OCI-LY7 (cell line): ENCODE measurements at regions not wholly inside any gene's neighbourhood (a gene's known extent, or its start where the extent isn't known, plus 50 kb on each side); places are given as distances from the start of the nearest gene placed in this dataset.

ENCODE experiments used
- BruUV-seq: library from RNA; stranded (reverse); fragments of 400-500 nt; replicated peaks from 2 replicates; lab custom pipeline; 2021; lab: Mats Ljungman, UMichigan
- CTCF ChIA-PET: fragments of 300-600 bp; sonication (Branson Sonifier 250); formaldehyde crosslinking; loops from one replicate; lab custom pipeline; 2022; ENCODE audit warnings: antibody characterized with exemption; ENCODE audit not compliant: unreplicated experiment; lab: Charles Lee
- POLR2A ChIA-PET: fragments of 300-600 bp; sonication (Branson Sonifier 250); formaldehyde crosslinking; loops from one replicate; lab custom pipeline; 2022; ENCODE audit warnings: antibody characterized with exemption; lab: Charles Lee
- DNase-seq: peaks from one replicate; pipeline ENCODE4 v3.0.0-alpha.2; 2015; ENCODE audit warnings: low spot score
- H2AFZ ChIP-seq: fragments of 200-600 bp; sonication (generic), shearing (Covaris generic); 2 replicates; pipeline ENCODE4 v1.6.1; 2014; ENCODE audit warnings: mild to moderate bottlenecking, antibody characterized with exemption, low read length, moderate library complexity
- H3K27ac ChIP-seq: fragments of 200-600 bp; sonication (generic); 2 replicates; pipeline ENCODE4 v1.5.1; 2014; ENCODE audit warnings: mixed run types, low read depth, mild to moderate bottlenecking, moderate library complexity, low read length, inconsistent platforms; ENCODE audit not compliant: poor library complexity, severe bottlenecking
- H3K36me3 ChIP-seq: fragments of 200-600 bp; sonication (generic); 2 replicates; pipeline ENCODE4 v1.6.1; 2014; ENCODE audit warnings: mild to moderate bottlenecking, antibody characterized with exemption, low read length, moderate library complexity, mixed read lengths; ENCODE audit not compliant: insufficient read depth
- H3K4me1 ChIP-seq: fragments of 200-600 bp; sonication (generic); 2 replicates; pipeline ENCODE4 v1.5.1; 2014; ENCODE audit warnings: mild to moderate bottlenecking, low read length; ENCODE audit not compliant: insufficient read depth, poor library complexity, severe bottlenecking
- H3K4me2 ChIP-seq: fragments of 200-600 bp; sonication (generic); 2 replicates; pipeline ENCODE4 v1.6.1; 2014; ENCODE audit warnings: mild to moderate bottlenecking, low read length
- H3K4me3 ChIP-seq: fragments of 200-600 bp; sonication (generic); 2 replicates; pipeline ENCODE4 v1.5.1; 2014; ENCODE audit warnings: mild to moderate bottlenecking, low read depth, low read length; ENCODE audit not compliant: poor library complexity, severe bottlenecking
- H3K79me2 ChIP-seq: fragments of 200-600 bp; sonication (generic); 2 replicates; pipeline ENCODE4 v1.6.1; 2016; ENCODE audit warnings: low read depth, mild to moderate bottlenecking, low read length, moderate library complexity, mixed read lengths; ENCODE audit not compliant: insufficient read depth
- H3K9me2 ChIP-seq: fragments of 200-600 bp; sonication (generic); 2 replicates; pipeline ENCODE4 v1.6.1; 2016; ENCODE audit warnings: mild to moderate bottlenecking, low read length, mixed read lengths; ENCODE audit not compliant: insufficient read depth
- H3K9me3 ChIP-seq: fragments of 200-600 bp; sonication (generic); 2 replicates; pipeline ENCODE4 v1.6.1; 2014; ENCODE audit warnings: mild to moderate bottlenecking, mixed run types, low read length, mixed read lengths
- H4K20me1 ChIP-seq: fragments of 200-600 bp; sonication (generic); 2 replicates; pipeline ENCODE4 v1.6.1; 2014; ENCODE audit warnings: mild to moderate bottlenecking, antibody characterized with exemption, low read length, moderate library complexity, mixed read lengths; ENCODE audit not compliant: insufficient read depth
- CTCF ChIP-seq: fragments of 200-600 bp; sonication (generic); conservative IDR thresholded peaks from 2 replicates; pipeline ENCODE4 v1.5.1; 2014; ENCODE audit warnings: mild to moderate bottlenecking, antibody characterized with exemption, low read length, moderate library complexity, mixed read lengths
- EZH2phosphoT487 ChIP-seq: fragments of 200-600 bp; sonication (generic); IDR thresholded peaks from 2 replicates; pipeline ENCODE4 v1.6.1; 2018; ENCODE audit warnings: low read depth, borderline replicate concordance, mild to moderate bottlenecking, mixed run types, antibody characterized with exemption, low read length, moderate library complexity, mixed read lengths
- intact Hi-C: fragments of 100-400 bp; cut with micrococcal nuclease; formaldehyde crosslinking; loops from one replicate; pipeline ENCODE4 v1.10.0; 2022; ENCODE audit not compliant: unreplicated experiment

DNA sequence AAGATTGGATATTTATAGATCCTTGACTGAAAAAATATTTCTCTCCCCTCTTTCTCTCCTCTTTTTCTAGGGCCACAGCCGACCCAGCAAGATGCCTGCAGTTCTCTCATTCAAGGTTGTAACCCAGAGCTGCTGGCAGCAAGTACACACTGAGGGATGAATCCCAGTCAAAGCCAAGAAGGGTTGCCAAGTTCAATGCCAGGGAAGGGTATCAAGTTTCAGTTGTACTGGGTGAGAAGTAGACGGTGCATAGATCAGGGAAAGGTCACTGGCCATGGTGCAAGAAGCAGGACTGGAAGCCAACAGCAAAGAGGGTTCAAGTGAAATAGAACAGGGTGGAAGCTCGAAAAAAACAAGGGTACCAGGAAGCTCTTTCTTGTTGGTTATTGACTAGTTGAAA is 170.2 kb downstream of the NRP2 start:
- intact Hi-C loops, result no loop called here
- TF ChIP-seq CTCF (no peak), EZH2phosphoT487 (no peak)
- H3K9me2 ChIP-seq, result no peaks in the 10 kb centered on the region
- H3K36me3 ChIP-seq, result no peaks in the 10 kb centered on the region
- H2AFZ ChIP-seq, result no peak overlapping the region
- no peaks in the 10 kb centered on the region for H3K4me1 ChIP-seq
- H3K4me3 ChIP-seq, result no peak overlapping the region
- no peak overlapping the region for H3K4me2 ChIP-seq
- H3K9me3 ChIP-seq, result no peaks in the 10 kb centered on the region
- no peak for DNase-seq
- ChIA-PET CTCF (no interaction called here), POLR2A (interaction anchor here (1.3 kb wide), 1 partner anchor 18 kb away, joined by 4 read pairs; no protein-coding TSS in a partner anchor)
- H3K79me2 ChIP-seq, result no peaks in the 10 kb centered on the region
- H4K20me1 ChIP-seq, result no peaks in the 10 kb centered on the region
- no peak overlapping the region for H3K27ac ChIP-seq
- no TSS peak for BruUV-seq

GRCh38 chr2:205850611-205851010 is 168.3 kb downstream of the NRP2 start:
- ChIA-PET POLR2A (no interaction called here), CTCF (no interaction called here)
- Histone ChIP-seq H3K9me3 (no peaks in the 10 kb centered on the region), H3K4me1 (no peaks in the 10 kb centered on the region), H3K79me2 (no peaks in the 10 kb centered on the region), H4K20me1 (no peaks in the 10 kb centered on the region), H3K4me3 (no peak overlapping the region), H3K4me2 (no peak overlapping the region), H3K36me3 (no peaks in the 10 kb centered on the region), H2AFZ (no peak overlapping the region), H3K27ac (no peak overlapping the region), H3K9me2 (no peaks in the 10 kb centered on the region)
- intact Hi-C loops, result no loop called here
- TF ChIP-seq CTCF (no peak), EZH2phosphoT487 (no peak)
- no peak for DNase-seq
- BruUV-seq, result no TSS peak

- BruUV-seq, result no TSS peak
- Histone ChIP-seq H3K9me2 (no peaks in the 10 kb centered on the region), H2AFZ (no peak overlapping the region), H3K79me2 (no peaks in the 10 kb centered on the region), H3K4me3 (no peak overlapping the region), H3K27ac (no peak overlapping the region), H3K4me1 (no peaks in the 10 kb centered on the region), H3K4me2 (no peak overlapping the region), H4K20me1 (no peaks in the 10 kb centered on the region), H3K9me3 (no peaks in the 10 kb centered on the region), H3K36me3 (no peaks in the 10 kb centered on the region)
- POLR2A ChIA-PET, result no interaction called here
- CTCF ChIA-PET, result no interaction called here
- intact Hi-C loops, result no loop called here
- TF ChIP-seq EZH2phosphoT487 (no peak), CTCF (no peak)
- no peak for DNase-seq
These were observed 167.8 kb downstream of the NRP2 start for GRCh38 chr2:205850132-205850531.
